Ureter (tissue), 1 donor: ENCODE measurements at regions not wholly inside any gene's neighbourhood (a gene's known extent, or its start where the extent isn't known, plus 50 kb on each side); places are given as distances from the start of the nearest gene placed in this dataset.

Experiments used
- DNase-seq: peaks from one replicate; pipeline ENCODE4 v3.0.0-alpha.2; 2020; ENCODE audit warnings: low spot score
- donor health status: DM: yes; HTN: yes; CAD: no.

GRCh38 chr6:44531442-44532015 is 144.0 kb downstream of the CDC5L start:
- DNase-seq = no peak

DNA sequence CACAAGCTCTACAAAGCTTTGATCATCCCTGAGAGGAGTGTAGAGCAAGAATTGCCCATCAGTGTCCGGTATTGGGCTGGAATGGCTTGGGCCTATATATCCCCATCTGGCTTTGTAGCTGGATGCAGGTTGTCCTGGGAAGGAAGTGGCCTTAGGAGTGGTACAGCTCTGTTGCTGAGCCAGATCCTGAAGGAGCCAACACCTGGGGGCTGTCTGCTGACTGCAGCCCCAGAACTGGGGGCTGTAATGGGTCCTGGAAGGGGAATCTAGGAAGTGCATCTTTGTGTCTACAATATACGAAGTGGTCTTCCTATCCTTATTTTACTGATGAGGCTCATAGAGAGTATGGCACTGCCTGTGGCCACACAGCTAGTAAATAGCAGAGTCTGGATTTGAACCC is 145.9 kb downstream of the CDC5L start:
- no peak for DNase-seq

- DNase-seq = no peak
These were observed 146.8 kb downstream of the CDC5L start for GRCh38 chr6:44534291-44534690.

DNA sequence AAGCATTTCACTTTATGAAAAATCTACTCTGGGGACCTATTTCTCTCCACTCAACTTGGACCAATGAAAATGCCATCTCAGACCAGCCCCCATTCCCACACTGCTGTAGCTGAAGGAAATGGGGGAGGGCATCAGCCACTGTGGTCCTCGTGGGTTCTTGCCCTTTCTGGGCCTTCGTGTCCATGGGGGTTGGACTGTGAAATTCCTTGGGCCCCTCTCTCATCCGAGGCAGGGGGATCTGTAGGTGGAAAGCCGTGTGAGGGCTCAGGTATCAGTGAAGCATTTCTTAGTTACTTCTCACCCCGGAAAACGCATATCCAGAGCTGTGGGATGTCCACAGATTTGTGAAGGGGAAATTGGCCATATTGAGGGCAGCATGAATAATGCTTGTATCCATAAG is 147.9 kb downstream of the CDC5L start:
- DNase-seq = no peak

DNA sequence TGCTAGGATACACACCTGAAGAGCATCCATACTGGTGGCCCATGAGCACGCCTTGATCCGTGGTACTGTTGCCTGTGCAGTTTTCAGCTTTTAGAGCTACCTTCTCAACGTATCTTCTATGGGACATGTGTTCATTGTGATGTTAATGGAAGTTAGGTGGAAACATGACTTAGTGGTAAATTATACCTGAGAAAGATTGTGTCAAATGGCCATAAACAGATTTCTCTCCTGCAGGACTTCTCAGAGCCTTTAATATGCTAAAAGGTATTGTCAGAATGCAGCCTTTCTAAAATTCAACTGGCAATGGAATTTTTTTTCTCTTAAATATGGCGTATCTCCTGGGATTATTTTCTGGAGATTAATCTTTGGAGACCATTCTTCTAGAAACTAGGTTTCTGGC is 148.5 kb downstream of the CDC5L start:
- no peak for DNase-seq

DNA sequence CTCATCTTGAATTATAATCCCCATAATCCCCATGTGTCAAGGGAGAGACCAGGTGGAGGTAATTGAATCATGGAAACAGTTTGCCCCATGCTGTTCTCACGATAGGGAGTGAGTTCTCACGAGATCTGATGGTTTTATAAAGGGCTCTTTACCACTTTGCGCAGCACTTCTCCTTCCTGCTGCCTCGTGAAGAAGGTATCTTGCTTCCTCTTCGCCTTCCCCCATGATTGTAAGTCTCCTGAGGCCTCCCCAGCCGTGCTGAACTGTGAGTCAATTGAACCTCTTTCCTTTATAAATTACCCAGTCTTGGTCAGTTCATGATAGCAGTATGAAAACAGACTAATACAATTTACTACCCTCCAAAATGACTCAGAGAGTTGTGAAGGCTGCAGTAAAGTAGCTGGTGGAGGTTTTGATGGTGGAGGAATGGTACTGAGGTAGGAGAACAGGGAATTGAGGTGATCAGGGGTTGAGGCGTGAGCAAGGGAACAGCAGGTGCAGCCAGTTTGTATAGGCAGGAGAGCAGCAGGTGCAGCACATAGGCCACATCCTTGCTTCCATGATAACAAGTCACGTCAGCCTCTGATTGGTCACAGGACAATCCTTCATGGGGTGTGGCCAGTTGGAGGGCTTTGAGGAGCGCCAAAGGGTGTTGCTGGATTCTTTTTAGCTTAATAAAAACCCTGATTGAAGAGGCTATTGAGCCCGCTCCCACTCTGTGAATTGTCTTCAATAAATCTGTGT is 150.0 kb downstream of the CDC5L start:
- no peak for DNase-seq

- DNase-seq = peak; percentile 29
These were observed 150.8 kb downstream of the CDC5L start for GRCh38 chr6:44538131-44538806.

- DNase-seq = peak; percentile 20
These were observed 151.3 kb downstream of the CDC5L start for GRCh38 chr6:44538807-44539201.

DNA sequence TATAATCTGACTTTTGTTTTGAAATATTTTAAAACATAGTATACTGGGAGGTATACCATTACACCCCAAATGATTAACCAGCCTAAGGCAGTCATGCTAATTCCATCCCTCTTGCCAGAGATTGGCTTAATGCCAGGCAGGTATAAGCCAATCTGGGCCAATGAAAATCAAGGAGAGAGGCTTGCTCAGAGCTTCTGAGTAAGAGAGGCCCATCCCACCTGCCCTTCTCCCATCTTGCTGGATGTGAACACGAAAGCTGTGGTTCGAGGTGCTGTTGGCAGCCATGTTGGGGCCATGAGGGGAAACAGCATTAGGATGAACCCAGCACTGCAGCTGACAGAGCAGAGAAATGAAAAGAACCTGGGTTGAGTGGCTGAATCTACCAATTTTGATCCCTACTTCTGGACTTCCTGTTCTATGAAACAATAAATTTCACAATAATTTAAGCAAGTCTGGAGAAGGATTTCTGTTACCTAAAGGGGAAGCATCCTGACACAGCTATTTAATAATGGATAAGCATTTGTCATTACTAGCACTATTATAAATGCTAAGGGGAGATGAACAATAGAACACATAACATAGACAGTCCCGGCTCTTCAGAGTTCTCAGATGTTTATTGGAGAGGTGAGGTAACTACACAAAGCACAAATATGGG is 152.3 kb downstream of the CDC5L start:
- DNase-seq = no peak

GRCh38 chr6:44540881-44541280 is 153.4 kb downstream of the CDC5L start:
- peak; percentile 17 for DNase-seq

DNA sequence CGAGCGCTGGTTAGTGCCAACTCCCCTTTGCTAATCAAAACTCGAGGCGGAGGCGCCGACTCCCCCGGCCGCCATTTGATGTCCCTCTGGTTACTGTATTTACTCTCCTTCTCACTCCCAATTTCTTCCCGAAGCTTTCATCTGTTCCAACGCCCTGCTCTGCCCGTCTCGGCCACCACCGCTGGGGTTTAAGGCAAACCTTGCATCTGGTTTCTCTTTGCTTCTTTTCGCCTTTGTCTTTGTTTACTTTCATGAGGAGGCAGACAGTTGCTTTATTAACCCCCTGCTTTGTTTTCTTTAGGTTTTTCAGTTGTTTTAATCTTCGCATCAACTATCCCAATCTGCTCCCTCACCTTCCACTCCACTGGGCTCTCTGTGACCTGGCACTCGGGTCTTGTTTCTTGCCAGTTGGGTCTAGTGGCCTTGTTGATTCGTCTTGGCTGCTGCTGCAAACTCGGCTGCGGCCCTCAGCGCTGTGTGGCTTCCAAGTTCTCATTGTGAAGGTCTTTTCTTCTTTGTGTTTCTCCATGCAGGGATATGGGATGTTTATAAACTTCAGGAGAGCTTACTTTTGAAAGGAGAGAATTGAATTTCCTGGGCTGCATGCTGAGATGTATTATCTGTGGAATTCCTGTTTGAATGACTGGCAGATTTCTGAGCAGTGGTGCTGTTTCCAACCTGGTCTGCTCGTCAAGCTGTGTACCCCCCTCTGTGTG is 155.1 kb downstream of the CDC5L start:
- DNase-seq = no peak

DNA sequence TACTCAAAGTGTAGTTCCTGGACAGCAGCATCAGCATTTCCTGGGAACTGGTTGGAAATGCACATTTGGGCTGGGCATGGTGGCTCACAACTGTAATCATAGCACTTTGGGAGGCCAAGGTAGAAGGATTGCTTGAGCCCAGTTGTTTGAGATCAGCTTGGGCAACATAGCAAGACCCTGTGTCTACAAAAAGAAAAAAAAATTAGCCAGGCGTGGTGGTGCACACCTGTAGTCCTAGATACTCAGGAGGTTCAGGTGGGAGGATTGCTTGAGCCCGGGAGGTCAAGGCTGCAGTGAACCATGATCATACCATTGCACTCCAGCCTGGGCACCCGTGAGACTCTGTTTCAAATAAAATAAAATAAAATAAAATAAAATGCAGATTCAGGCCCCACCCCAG is 156.2 kb downstream of the CDC5L start:
- no peak for DNase-seq

- no peak for DNase-seq
These were observed 157.7 kb downstream of the CDC5L start for GRCh38 chr6:44545224-44545623.

- DNase-seq = no peak
These were observed 160.8 kb downstream of the CDC5L start for GRCh38 chr6:44548319-44548718.

DNA sequence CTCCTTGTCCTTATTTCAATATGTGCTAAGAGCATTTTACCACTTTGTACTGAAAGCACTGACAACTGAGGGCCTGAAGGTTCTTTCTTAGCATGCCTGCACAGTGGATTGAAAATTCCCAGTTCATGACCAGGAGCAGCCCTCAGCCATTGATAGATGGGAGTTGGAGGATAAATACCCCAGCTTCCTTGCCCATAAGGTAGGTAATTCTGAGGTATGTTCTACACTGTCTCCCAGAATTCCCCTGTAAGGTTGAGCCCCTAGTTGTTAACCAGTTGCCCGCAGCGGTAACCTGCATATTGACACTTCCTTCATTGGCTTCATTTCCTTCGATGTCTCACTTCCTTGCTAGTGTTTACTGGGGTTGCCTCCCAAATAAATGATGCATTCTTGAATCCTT is 162.0 kb downstream of the CDC5L start:
- DNase-seq = no peak

DNA sequence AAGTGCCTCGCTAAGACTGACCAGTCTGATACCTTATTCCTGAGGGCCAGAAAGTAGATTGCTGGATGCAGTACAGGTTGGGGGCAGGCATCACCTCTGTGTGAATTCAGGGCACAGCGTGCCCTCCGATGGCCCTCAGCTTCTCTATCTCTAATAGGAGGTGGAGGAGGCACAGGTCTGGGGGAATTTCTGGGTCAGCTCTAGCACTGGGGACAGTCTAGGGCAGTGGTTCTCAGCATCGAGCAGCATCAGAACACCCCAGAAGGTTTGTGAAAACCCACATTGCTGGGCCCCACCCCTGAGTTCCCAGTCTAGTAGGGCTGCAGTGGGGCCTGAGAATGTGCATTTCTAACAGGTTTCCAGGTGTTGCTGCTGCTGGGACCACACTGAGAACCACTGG is 166.7 kb downstream of the CDC5L start:
- no peak for DNase-seq

- no peak for DNase-seq
These were observed 167.4 kb downstream of the CDC5L start for GRCh38 chr6:44554861-44555260.

DNA sequence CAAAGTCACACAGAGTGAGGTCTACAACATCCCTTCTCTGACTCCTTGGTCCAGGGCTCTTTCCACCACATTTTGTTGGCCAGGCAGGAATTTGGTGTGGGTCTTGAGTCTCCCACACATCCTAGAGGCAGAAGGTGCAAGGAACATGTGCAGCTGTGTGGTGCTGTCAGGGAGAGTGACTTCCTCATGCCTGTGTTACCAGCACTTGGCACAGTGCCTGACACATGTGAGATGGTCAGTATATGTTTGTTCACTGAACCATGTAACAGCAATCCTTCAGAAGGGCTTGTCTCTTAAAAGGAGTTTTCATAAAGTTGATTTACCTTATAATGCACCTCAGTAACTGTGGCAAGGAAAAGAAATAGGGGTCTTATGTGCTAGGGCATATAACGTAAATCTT is 168.5 kb downstream of the CDC5L start:
- DNase-seq = no peak

GRCh38 chr6:44558024-44558831 is 170.7 kb downstream of the CDC5L start:
- DNase-seq = no peak

DNA sequence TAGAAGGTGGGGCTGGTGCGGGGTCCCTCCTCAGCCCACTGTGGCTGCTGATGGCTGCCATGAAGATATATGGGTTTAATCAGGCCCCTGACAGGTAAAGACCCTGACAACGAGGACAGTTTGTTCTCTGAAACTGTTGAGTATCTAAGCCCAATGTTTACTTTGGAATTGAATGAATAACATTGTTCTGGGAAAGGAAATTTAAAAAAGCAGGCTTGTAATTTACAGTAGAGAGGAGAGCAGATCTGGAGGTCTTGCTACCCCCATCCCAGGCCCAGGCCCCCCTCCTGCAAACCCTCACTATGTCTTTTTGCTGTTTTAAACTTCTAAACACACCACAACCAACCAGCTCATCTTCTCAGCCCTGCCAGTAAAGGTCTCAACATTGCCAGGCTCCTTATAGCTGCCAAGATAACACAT is 171.3 kb downstream of the CDC5L start:
- no peak for DNase-seq
